Stomach smooth muscle (tissue), 2 donors: ENCODE measurements at regions not wholly inside any gene's neighbourhood (a gene's known extent, or its start where the extent isn't known, plus 50 kb on each side); places are given as distances from the start of the nearest gene placed in this dataset.
"Not testable (repeated sequence)": the region's sequence is repeated elsewhere in the genome, so short reads cannot be mapped to it uniquely, and the experiment has no call there.

Experiments
- H3K27ac ChIP-seq: one replicate; pipeline ENCODE4 v1.7.0; 2013; ENCODE audit warnings: mild to moderate bottlenecking, low read length, inconsistent platforms
- H3K27me3 ChIP-seq, 2 donors: one replicate each; pipeline ENCODE4 v1.7.0; 2013; ENCODE audit warnings: low read length in 2 of 2; ENCODE audit not compliant: insufficient read depth in 2 of 2, control insufficient read depth in 1 of 2
- H3K36me3 ChIP-seq, 2 donors: one replicate each; pipeline ENCODE4 v1.7.0; 2013; ENCODE audit warnings: low read length in 2 of 2; ENCODE audit not compliant: control insufficient read depth in 2 of 2, insufficient read depth in 2 of 2
- H3K4me1 ChIP-seq: one replicate; pipeline ENCODE4 v1.7.0; 2013; ENCODE audit warnings: low read length; ENCODE audit not compliant: control insufficient read depth, insufficient read depth
- H3K4me3 ChIP-seq, 2 donors: one replicate each; pipeline ENCODE4 v1.7.0; 2013; ENCODE audit warnings: low read length in 2 of 2
- H3K9ac ChIP-seq, 2 donors: one replicate each; pipeline ENCODE4 v1.7.0; 2013; ENCODE audit warnings: low read length in 2 of 2, mild to moderate bottlenecking in 1 of 2
- H3K9me3 ChIP-seq, 2 donors: one replicate each; pipeline ENCODE4 v1.7.0; 2013; ENCODE audit warnings: low read length in 2 of 2; ENCODE audit not compliant: control insufficient read depth in 2 of 2
- donor health status: healthy.
- donor health status: Pancreatic carcinoma.

DNA sequence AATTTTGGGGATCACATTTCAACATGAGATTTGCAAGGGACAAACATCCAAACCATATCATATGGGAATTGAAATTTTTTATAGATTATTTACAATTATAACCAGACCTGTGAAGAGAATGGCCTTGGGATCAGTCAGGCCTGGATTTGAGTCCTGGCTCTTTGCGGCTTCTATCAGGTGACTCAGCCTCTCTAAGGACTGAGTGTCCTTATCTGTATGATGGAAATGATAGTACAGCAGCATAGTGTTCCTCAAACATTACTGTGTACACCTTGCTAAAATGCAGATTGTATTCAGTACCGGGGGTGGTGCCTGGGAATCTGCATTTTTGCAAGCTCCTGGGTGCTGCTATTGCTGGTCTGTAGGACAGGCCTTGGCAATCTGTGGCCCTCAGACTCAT lies 206.7 kb upstream of the PROK2 start:
- no peaks in the 10 kb centered on the region for H3K36me3 ChIP-seq
- H3K9me3 ChIP-seq: peaks cover 0 to 5% of the 10 kb centered on the region in 2 donors
- H3K9ac ChIP-seq: no peak overlapping the region
- H3K4me1 ChIP-seq: no peaks in the 10 kb centered on the region
- H3K27me3 ChIP-seq: peaks cover 0 to 5% of the 10 kb centered on the region in 2 donors
- no peak overlapping the region for H3K4me3 ChIP-seq
- no peak overlapping the region for H3K27ac ChIP-seq

GRCh38 chr3:71991046-71991445 lies 206.1 kb upstream of the PROK2 start:
- H3K4me3 ChIP-seq: no peak overlapping the region
- H3K27ac ChIP-seq: no peak overlapping the region
- peaks cover 0 to 5% of the 10 kb centered on the region in 2 donors for H3K9me3 ChIP-seq
- no peaks in the 10 kb centered on the region for H3K4me1 ChIP-seq
- H3K9ac ChIP-seq: no peak overlapping the region
- no peaks in the 10 kb centered on the region for H3K36me3 ChIP-seq
- peaks cover 0 to 2% of the 10 kb centered on the region in 2 donors for H3K27me3 ChIP-seq

DNA sequence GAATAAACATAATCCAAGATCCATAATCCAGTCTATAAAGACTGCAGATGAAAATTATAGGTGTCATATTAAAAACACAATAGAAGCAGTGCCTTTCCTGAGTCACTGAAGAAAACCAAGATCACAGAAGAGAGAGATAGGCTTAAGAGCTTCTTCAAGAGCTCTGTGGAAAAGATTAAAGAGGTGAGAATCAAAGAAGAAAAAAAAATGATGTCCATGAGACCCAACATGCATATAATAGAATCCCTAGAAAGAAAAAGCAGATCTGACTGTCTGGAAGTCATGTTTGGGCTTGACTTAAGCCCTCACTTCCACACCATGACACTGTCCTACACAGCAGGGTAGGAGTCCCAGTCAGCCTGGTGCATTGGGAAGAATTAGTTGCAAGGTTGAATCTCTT lies 205.6 kb upstream of the PROK2 start:
- Histone ChIP-seq H3K27me3 (peaks cover 0 to 2% of the 10 kb centered on the region in 2 donors), H3K36me3 (no peaks in the 10 kb centered on the region), H3K9me3 (peaks cover 0 to 5% of the 10 kb centered on the region in 2 donors)

GRCh38 chr3:71989165-71989564 lies 204.2 kb upstream of the PROK2 start:
- no peak overlapping the region for H3K27ac ChIP-seq

More for the DNA sequence above, 205.6 kb upstream of the PROK2 start:
- no peak overlapping the region for H3K27ac ChIP-seq
- H3K4me1 ChIP-seq: no peaks in the 10 kb centered on the region
- no peak overlapping the region for H3K4me3 ChIP-seq
- no peak overlapping the region for H3K9ac ChIP-seq

GRCh38 chr3:71987828-71988227 lies 202.9 kb upstream of the PROK2 start:
- Histone ChIP-seq H3K36me3 (no peaks in the 10 kb centered on the region), H3K4me1 (no peaks in the 10 kb centered on the region), H3K4me3 (no peak overlapping the region), H3K27me3 (no peaks in the 10 kb centered on the region), H3K27ac (no peak overlapping the region), H3K9ac (no peak overlapping the region), H3K9me3 (peaks cover 0 to 5% of the 10 kb centered on the region in 2 donors)

More at GRCh38 chr3:71989165-71989564, 204.2 kb upstream of the PROK2 start:
- peaks cover 0 to 5% of the 10 kb centered on the region in 2 donors for H3K9me3 ChIP-seq
- no peaks in the 10 kb centered on the region for H3K36me3 ChIP-seq
- H3K4me3 ChIP-seq: no peak overlapping the region
- no peaks in the 10 kb centered on the region for H3K27me3 ChIP-seq
- H3K9ac ChIP-seq: no peak overlapping the region
- no peaks in the 10 kb centered on the region for H3K4me1 ChIP-seq

DNA sequence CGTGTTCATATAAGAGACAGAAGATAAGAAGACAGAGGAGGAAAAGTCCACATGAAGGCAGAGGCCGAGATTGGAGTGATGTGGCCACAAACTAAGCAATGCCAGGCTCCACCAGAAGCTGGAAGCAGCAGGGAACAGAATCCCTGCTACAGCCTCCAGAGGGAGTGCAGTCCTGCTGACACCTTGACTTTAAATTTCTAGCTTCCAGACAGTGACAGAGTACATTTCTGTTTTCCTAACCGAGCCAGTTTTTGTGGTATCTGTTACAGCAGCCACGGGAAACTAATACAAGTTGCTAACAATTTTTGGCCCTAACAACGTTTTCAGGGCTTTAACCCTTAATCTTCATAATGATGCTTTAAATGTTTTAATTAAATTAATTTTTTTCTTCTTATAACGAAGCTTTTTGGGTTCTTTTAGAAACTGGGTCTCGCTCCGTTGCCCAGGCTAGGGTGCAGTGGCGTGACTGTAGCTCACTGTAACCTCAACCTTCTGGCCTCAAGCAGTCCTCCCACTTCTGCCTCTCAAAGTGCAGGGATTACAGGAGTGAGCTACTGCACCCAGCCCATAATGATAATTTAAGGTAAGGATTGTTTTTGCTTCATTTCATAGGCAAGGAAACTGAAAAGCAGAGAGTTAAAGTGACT lies 202.3 kb upstream of the PROK2 start:
- no peak overlapping the region for H3K9ac ChIP-seq
- no peaks in the 10 kb centered on the region for H3K36me3 ChIP-seq
- H3K27me3 ChIP-seq: no peaks in the 10 kb centered on the region
- H3K4me3 ChIP-seq: no peak overlapping the region
- peaks cover 0 to 5% of the 10 kb centered on the region in 2 donors for H3K9me3 ChIP-seq
- H3K27ac ChIP-seq: no peak overlapping the region
- H3K4me1 ChIP-seq: no peaks in the 10 kb centered on the region

GRCh38 chr3:71986606-71987005 lies 201.7 kb upstream of the PROK2 start:
- Histone ChIP-seq H3K9ac (no peak overlapping the region), H3K27me3 (no peaks in the 10 kb centered on the region), H3K4me3 (no peak overlapping the region), H3K36me3 (no peaks in the 10 kb centered on the region), H3K9me3 (peaks cover 0 to 5% of the 10 kb centered on the region in 2 donors), H3K27ac (no peak overlapping the region), H3K4me1 (no peaks in the 10 kb centered on the region)

DNA sequence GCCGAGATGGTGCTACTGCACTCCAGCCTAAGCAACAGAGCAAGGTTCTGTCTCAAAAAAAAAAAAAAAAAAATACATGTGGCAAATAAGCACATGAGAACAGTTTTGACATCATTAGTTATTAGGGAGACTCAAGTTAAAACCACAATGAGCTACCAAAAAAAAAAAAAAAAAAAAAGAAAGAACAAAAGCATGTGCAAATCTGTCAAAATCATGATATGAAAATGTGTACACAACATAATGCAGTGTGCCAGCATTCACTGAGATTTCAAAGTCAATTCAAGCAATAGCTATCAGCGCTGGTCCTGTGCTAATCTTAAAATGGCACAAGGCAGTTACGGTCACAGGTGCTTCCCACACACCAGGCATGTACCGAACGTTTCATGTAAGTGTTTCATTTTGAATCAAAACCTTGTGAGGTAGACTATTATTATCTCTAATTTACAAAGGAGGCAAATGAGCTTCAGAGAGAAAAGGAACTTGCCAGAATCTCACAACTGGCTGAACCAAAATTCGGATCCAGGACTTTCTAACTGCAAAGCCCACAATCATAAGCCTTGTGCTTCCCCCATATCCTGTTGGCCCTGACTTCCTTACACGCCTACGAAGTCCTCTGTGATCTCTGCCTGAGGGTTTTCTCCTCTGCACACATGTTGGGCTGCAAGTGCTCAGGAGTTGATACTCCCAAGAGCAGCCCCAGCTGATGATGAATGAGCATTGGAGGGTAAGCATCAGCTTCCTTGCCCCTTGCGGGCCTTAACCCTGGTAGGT lies 200.1 kb upstream of the PROK2 start:
- H3K4me3 ChIP-seq: no peak overlapping the region
- no peaks in the 10 kb centered on the region for H3K4me1 ChIP-seq
- no peak overlapping the region for H3K27ac ChIP-seq
- no peaks in the 10 kb centered on the region for H3K9me3 ChIP-seq
- H3K36me3 ChIP-seq: no peaks in the 10 kb centered on the region
- no peaks in the 10 kb centered on the region for H3K27me3 ChIP-seq
- no peak overlapping the region for H3K9ac ChIP-seq

GRCh38 chr3:71983694-71984093 lies 198.7 kb upstream of the PROK2 start:
- Histone ChIP-seq H3K4me3 (no peak overlapping the region), H3K4me1 (no peaks in the 10 kb centered on the region), H3K27ac (no peak overlapping the region), H3K27me3 (no peaks in the 10 kb centered on the region), H3K36me3 (no peaks in the 10 kb centered on the region), H3K9ac (no peak overlapping the region), H3K9me3 (no peaks in the 10 kb centered on the region)

DNA sequence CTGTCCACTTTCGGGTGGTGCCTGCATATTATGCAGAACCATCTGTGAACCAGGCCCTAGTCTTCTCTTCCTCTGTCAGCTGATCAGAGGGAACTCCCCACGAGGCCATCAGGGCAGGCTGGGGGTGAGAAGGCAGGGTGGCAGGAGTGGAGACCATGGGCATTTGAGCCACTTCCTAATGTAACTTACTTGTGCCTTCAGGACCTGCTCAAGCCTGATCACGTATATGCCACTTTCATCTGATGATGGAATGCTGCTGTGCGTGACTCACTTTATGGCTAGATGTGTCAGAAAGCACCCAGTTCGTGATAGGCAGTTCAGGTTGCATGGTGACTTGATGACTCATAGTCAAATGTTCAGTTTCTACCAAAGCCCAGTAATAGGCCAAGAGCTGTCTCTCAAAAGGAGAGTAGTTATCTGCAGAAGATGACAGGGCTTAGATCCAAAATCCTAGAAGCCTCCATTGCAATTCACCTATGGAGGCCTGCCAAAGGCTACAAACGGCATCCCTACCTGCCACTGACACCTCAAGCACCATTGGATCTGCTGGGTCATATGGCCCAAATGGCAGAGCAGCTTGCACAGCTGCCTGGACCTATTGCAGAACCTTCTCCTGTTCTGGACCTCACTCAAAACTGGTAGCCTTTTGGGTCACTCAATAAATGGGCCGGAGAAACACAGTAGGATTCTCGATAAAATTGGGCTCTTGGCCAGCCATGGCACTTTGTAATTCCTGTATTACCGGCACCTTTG lies 197.7 kb upstream of the PROK2 start:
- H3K36me3 ChIP-seq, H3K9ac ChIP-seq, H3K4me1 ChIP-seq, H3K27ac ChIP-seq, H3K4me3 ChIP-seq, H3K27me3 ChIP-seq, H3K9me3 ChIP-seq: not testable (repeated sequence)
